ENCODE measurements at regions not wholly inside any gene's neighbourhood (a gene's known extent, or its start where the extent isn't known, plus 50 kb on each side); places are given as distances from the start of the nearest gene placed in this dataset.

GRCh38 chr1:90817399-90817798 is 100.3 kb upstream of the BARHL2 start:
- TF ChIP-seq RFX5 (IDR thresholded peaks at IDR 0.05; ENCODE audit: borderline replicate concordance, low read depth, low read length) (no peak), CEBPB (IDR thresholded peaks at IDR 0.05; ENCODE audit: low read depth, low read length) (no peak), MAX (IDR thresholded peaks at IDR 0.05) (no peak), CTCF (IDR thresholded peaks at IDR 0.05; ENCODE audit: control extremely low read depth in 1 of 3, insufficient read depth in 1 of 3, low read depth in 1 of 3, low read length in 3 of 3) (no peak), BACH1 (IDR thresholded peaks at IDR 0.05; ENCODE audit: low read length) (no peak), POLR2A (IDR thresholded peaks at IDR 0.05; ENCODE audit: control extremely low read depth in 1 of 2, low read depth in 2 of 2, low read length in 2 of 2) (no peak), EZH2 (IDR thresholded peaks at IDR 0.05; ENCODE audit: low read depth, low read length, severe bottlenecking) (no peak), SIN3A (conservative IDR thresholded peaks at IDR 0.05 in 1 of 2, IDR thresholded peaks at IDR 0.05 in 1 of 2; ENCODE audit: low read depth in 1 of 2, low read length in 2 of 2) (no peak), RBBP5 (IDR thresholded peaks at IDR 0.05; ENCODE audit: borderline replicate concordance, low read depth, low read length) (no peak), POLR2AphosphoS5 (IDR thresholded peaks at IDR 0.05; ENCODE audit: low read depth, low read length) (no peak), EP300 (IDR thresholded peaks at IDR 0.05; ENCODE audit: borderline replicate concordance in 1 of 2, low read depth in 2 of 2, low read length in 2 of 2) (no peak), CREB1 (IDR thresholded peaks at IDR 0.05) (no peak)

All from H1 (cell line).